WI38 (cell line): ENCODE measurements at regions not wholly inside any gene's neighbourhood (a gene's known extent, or its start where the extent isn't known, plus 50 kb on each side); places are given as distances from the start of the nearest gene placed in this dataset.
"Not testable (repeated sequence)": the region's sequence is repeated elsewhere in the genome, so short reads cannot be mapped to it uniquely, and the experiment has no call there.

Experiments
- H3K4me3 ChIP-seq: 2 replicates; pipeline ENCODE4 v1.5.1; 2011; ENCODE audit warnings: low read depth, mild to moderate bottlenecking, control low read depth, low read length
- TF ChIP-seq, protein P1 (sequence below): IDR thresholded peaks from 2 replicates; pipeline ENCODE4 v1.5.1; 2012; ENCODE audit warnings: low read depth, mild to moderate bottlenecking, control low read depth, low read length

DNA sequence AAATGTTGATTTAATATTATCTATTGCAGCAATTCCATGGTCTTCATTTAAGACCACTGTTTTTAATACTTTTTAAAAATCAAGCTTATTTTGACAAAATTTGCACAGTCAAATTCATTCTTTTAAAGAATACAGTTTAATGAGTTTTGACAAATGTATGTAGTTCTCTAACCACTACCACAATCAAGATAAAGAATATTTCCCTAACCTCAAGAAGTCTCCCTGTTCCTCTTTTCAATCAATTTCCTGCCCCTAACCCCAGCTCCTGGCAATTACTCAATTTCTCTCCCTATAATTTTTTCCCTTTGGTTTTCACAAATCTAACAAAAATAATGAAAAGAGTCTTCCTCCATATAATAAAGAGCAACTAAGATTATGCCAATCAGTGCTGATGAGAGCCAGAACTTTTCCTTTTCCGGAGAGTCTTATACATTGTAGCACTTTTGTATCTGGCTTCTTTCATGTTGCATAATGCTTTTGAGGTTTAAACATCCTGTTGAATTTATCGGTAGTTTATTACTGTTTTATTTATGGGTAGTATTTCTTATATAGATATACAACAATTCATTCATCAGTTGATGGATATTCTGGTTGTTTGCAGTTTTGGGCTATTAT is 231.7 kb downstream of the AASDHPPT start:
- TF ChIP-seq, protein P1, sequence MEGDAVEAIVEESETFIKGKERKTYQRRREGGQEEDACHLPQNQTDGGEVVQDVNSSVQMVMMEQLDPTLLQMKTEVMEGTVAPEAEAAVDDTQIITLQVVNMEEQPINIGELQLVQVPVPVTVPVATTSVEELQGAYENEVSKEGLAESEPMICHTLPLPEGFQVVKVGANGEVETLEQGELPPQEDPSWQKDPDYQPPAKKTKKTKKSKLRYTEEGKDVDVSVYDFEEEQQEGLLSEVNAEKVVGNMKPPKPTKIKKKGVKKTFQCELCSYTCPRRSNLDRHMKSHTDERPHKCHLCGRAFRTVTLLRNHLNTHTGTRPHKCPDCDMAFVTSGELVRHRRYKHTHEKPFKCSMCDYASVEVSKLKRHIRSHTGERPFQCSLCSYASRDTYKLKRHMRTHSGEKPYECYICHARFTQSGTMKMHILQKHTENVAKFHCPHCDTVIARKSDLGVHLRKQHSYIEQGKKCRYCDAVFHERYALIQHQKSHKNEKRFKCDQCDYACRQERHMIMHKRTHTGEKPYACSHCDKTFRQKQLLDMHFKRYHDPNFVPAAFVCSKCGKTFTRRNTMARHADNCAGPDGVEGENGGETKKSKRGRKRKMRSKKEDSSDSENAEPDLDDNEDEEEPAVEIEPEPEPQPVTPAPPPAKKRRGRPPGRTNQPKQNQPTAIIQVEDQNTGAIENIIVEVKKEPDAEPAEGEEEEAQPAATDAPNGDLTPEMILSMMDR = no peak
- no peak overlapping the region for H3K4me3 ChIP-seq

GRCh38 chr11:106311531-106312230 is 234.2 kb downstream of the AASDHPPT start:
- TF ChIP-seq, protein P1 = no peak
- no peak overlapping the region for H3K4me3 ChIP-seq

DNA sequence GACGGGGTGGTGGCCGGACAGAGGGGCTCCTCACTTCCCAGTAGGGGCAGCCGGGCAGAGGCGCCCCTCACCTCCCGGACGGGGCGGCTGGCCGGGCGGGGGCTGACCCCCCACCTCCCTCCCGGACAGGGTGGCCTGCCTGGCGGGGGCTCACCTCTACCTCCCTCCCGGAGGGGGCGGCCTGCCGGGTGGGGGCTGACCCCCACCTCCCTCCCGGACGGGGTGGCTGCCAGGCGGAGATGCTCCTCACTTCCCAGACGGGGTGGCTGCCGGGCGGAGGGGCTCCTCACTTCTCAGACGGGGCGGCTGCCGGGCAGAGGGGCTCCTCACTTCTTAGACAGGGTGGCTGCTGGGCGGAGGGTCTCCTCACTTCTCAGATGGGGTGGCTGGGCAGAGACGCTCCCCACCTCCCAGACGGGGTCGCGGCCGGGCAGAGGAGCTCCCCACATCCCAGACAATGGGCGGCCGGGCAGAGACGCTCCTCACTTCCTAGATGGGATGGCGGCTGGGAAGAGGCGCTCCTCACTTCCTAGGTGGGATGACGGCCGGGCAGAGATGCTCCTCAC is 239.8 kb downstream of the AASDHPPT start:
- H3K4me3 ChIP-seq = not testable (repeated sequence)

GRCh38 chr11:106321601-106322000 is 244.1 kb downstream of the AASDHPPT start:
- H3K4me3 ChIP-seq = no peak overlapping the region
- TF ChIP-seq, protein P1 = no peak

DNA sequence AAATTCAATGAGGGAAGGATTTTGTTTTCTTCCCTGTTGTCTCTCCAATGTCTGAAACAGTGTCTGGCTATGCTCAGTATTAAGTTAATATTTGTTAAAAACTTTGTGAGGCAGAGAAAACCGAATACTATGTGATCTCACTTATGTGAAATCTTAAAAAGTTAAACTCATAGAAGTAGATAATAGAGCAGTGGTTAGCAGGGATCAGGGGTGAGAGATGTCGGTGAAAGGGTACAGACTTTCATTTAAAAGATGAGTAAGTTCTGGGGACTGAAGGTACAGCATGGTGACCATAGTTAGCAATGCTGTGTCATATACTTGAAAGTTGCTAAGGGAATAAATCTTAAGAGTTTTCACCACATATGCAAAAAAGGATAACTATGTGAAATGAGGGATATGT is 244.6 kb downstream of the AASDHPPT start:
- TF ChIP-seq, protein P1 = no peak
- no peak overlapping the region for H3K4me3 ChIP-seq

GRCh38 chr11:106326087-106326486 is 248.6 kb downstream of the AASDHPPT start:
- H3K4me3 ChIP-seq = no peak overlapping the region
- TF ChIP-seq, protein P1 = no peak

GRCh38 chr11:106327134-106327533 is 249.7 kb downstream of the AASDHPPT start:
- TF ChIP-seq, protein P1 = no peak

More at GRCh38 chr11:106327134-106327533, 249.7 kb downstream of the AASDHPPT start:
- H3K4me3 ChIP-seq = no peak overlapping the region
